Breast epithelium (tissue), 3 donors: ENCODE measurements at regions not wholly inside any gene's neighbourhood (a gene's known extent, or its start where the extent isn't known, plus 50 kb on each side); places are given as distances from the start of the nearest gene placed in this dataset.

Experiments
- POLR2A ChIP-seq: fragments of 450-650 bp; IDR thresholded peaks from one replicate; pipeline ENCODE4 v1.6.1; 2016; ENCODE audit warnings: antibody characterized with exemption, mild to moderate bottlenecking, moderate library complexity
- TF ChIP-seq, protein P1 (sequence below), 3 donors: fragments of 450-650 bp; IDR thresholded peaks; one replicate each; pipeline ENCODE4 v1.5.1; 2016 to 2017; ENCODE audit warnings: antibody characterized with exemption in 3 of 3, mild to moderate bottlenecking in 3 of 3, moderate library complexity in 3 of 3

DNA sequence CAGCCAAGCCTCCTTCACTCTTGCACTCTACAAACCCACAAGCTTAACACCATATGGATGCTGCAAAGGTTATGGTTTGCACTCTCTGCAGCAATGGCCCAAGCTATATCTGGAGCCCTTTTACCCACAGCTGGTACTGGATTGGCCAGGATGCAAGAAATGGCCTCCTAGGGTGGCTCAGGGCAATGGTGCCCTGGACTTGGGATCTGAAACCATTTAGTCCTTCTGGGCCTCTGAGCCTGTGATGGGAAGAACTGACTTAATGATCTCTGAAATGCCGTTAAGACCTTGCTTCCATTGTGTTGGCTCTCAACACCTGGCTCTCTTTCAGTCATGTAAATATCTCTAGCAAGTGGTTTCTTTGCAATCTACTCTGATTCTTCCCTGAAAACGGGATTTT, 626.0 kb downstream of the KCTD8 start:
- TF ChIP-seq, protein P1, sequence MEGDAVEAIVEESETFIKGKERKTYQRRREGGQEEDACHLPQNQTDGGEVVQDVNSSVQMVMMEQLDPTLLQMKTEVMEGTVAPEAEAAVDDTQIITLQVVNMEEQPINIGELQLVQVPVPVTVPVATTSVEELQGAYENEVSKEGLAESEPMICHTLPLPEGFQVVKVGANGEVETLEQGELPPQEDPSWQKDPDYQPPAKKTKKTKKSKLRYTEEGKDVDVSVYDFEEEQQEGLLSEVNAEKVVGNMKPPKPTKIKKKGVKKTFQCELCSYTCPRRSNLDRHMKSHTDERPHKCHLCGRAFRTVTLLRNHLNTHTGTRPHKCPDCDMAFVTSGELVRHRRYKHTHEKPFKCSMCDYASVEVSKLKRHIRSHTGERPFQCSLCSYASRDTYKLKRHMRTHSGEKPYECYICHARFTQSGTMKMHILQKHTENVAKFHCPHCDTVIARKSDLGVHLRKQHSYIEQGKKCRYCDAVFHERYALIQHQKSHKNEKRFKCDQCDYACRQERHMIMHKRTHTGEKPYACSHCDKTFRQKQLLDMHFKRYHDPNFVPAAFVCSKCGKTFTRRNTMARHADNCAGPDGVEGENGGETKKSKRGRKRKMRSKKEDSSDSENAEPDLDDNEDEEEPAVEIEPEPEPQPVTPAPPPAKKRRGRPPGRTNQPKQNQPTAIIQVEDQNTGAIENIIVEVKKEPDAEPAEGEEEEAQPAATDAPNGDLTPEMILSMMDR (IDR thresholded peaks at IDR 0.05), result no peak
- no peak for TF ChIP-seq POLR2A
